Activated CD8-positive, alpha-beta T cell treated with anti-CD3 and anti-CD28 coated beads for 36 hours (primary cell): ENCODE measurements at regions not wholly inside any gene's neighbourhood (a gene's known extent, or its start where the extent isn't known, plus 50 kb on each side); places are given as distances from the start of the nearest gene placed in this dataset.

Experiments
- ATAC-seq: fragments of 200-7000 bp; cut with Tn5 transposase; one replicate; pipeline ENCODE4 v1.10.0; 2021; ENCODE audit warnings: mild to moderate bottlenecking, moderate library complexity
- CTCF ChIA-PET: fragments of 350-600 bp; sonication (Branson Sonifier 250); formaldehyde crosslinking; loops from one replicate; lab custom pipeline; 2021; ENCODE audit warnings: antibody characterized with exemption; lab: Charles Lee
- POLR2A ChIA-PET: fragments of 350-600 bp; sonication (Branson Sonifier 250); formaldehyde crosslinking; loops from one replicate; lab custom pipeline; 2021; ENCODE audit warnings: antibody characterized with exemption; lab: Charles Lee
- DNase-seq: peaks from one replicate; pipeline ENCODE4 v3.0.0-alpha.2; 2020
- H3K27ac Mint-ChIP-seq: one replicate; pipeline ENCODE4 v1.8.0; 2021; ENCODE audit warnings: mild to moderate bottlenecking, mixed read lengths
- H3K27me3 Mint-ChIP-seq: one replicate; pipeline ENCODE4 v1.8.0; 2021; ENCODE audit warnings: mixed read lengths
- H3K36me3 Mint-ChIP-seq: one replicate; pipeline ENCODE4 v1.8.0; 2021; ENCODE audit warnings: low read depth, mixed read lengths
- H3K4me1 Mint-ChIP-seq: one replicate; pipeline ENCODE4 v1.8.0; 2021; ENCODE audit warnings: low read depth, mixed read lengths
- H3K4me3 Mint-ChIP-seq: one replicate; pipeline ENCODE4 v1.8.0; 2021; ENCODE audit warnings: mild to moderate bottlenecking, moderate library complexity, mixed read lengths
- H3K9me3 Mint-ChIP-seq: one replicate; pipeline ENCODE4 v1.8.0; 2021; ENCODE audit warnings: mixed read lengths
- CTCF ChIP-seq: fragments of 200-600 bp; IDR thresholded peaks from one replicate; pipeline ENCODE4 v1.8.0; 2022; ENCODE audit warnings: antibody characterized with exemption, mild to moderate bottlenecking
- intact Hi-C: fragments of 100-400 bp; cut with micrococcal nuclease; formaldehyde crosslinking; loops from one replicate; pipeline ENCODE4 v1.10.0; 2022

- CTCF ChIA-PET: no interaction called here
- intact Hi-C loops: no loop called here
- Mint-ChIP-seq H3K4me1 (no peaks in the 10 kb centered on the region), H3K9me3 (no peaks in the 10 kb centered on the region), H3K4me3 (no peak overlapping the region), H3K27me3 (no peaks in the 10 kb centered on the region), H3K27ac (no peak overlapping the region), H3K36me3 (no peaks in the 10 kb centered on the region)
- no peak for TF ChIP-seq CTCF
- DNase-seq: no peak
- POLR2A ChIA-PET: no interaction called here
- no peak for ATAC-seq
These were observed 281.9 kb downstream of the PPP1R3A start for GRCh38 chr7:113636727-113637421.

GRCh38 chr7:113635492-113635891 is 283.3 kb downstream of the PPP1R3A start:
- POLR2A ChIA-PET: no interaction called here
- intact Hi-C loops: no loop called here
- no peak for ATAC-seq

GRCh38 chr7:113633073-113633472 is 285.7 kb downstream of the PPP1R3A start:
- ATAC-seq (no peak), DNase-seq (no peak)
- ChIA-PET CTCF (no interaction called here), POLR2A (no interaction called here)
- no peaks in the 10 kb centered on the region for H3K27me3 Mint-ChIP-seq
- no peaks in the 10 kb centered on the region for H3K36me3 Mint-ChIP-seq
- intact Hi-C loops: no loop called here
- no peaks in the 10 kb centered on the region for H3K9me3 Mint-ChIP-seq
- no peak overlapping the region for H3K4me3 Mint-ChIP-seq
- H3K27ac Mint-ChIP-seq: no peak overlapping the region
- TF ChIP-seq CTCF: no peak
- no peaks in the 10 kb centered on the region for H3K4me1 Mint-ChIP-seq

More at GRCh38 chr7:113635492-113635891, 283.3 kb downstream of the PPP1R3A start:
- H3K27ac Mint-ChIP-seq: no peak overlapping the region
- no peak overlapping the region for H3K4me3 Mint-ChIP-seq
- no peak for TF ChIP-seq CTCF
- CTCF ChIA-PET: no interaction called here
- no peaks in the 10 kb centered on the region for H3K4me1 Mint-ChIP-seq
- no peak for DNase-seq
- H3K9me3 Mint-ChIP-seq: no peaks in the 10 kb centered on the region
- no peaks in the 10 kb centered on the region for H3K36me3 Mint-ChIP-seq
- no peaks in the 10 kb centered on the region for H3K27me3 Mint-ChIP-seq

DNA sequence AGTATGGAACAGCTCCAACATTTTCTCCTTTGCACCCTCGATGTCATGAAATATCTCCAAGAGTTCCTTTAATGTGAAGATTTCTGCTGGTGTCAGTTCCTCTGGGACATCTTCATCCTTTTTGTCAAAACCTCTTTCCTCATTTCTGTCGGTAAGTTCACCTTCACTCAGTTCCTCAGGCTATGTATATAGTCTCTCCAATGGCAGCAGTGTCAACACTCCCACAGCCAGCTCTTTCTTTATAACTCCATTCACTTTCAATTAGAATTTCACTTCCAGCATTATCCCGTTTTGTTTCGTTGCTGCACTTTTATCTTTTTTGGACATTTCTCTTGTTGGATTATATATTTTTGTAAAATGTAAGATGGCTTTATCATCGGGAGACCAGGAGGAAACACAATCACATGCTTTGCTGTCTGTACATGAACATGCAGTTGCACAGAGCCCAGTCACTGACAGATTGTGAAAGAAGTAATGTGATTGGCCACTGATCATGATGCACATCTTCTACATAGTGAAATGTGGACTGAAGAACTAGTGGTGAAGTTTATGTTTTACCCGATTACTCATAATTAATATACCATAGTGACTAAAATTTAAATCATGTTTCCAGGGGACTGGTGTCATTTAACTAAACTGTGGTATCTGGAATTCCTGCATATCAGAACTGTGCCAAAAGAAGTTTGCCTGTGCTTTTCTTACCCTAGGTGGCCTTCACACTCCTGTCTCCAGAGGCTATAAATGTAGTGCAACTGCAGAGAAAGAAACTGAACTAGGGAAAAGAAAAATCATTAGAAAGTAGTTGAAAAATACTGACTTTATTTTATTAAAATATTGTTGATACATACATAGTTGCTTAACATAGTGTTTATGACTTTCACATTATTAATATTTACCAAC is 289.6 kb downstream of the PPP1R3A start:
- POLR2A ChIA-PET: no interaction called here
- Mint-ChIP-seq H3K4me1 (no peaks in the 10 kb centered on the region), H3K27me3 (no peaks in the 10 kb centered on the region), H3K4me3 (no peak overlapping the region), H3K36me3 (no peaks in the 10 kb centered on the region), H3K9me3 (peaks cover 1% of the 10 kb centered on the region), H3K27ac (no peak overlapping the region)
- ATAC-seq (no peak), DNase-seq (no peak)
- intact Hi-C loops: no loop called here
- CTCF ChIA-PET: no interaction called here
- TF ChIP-seq CTCF: no peak
